Transverse colon (tissue), 4 donors: ENCODE measurements at regions not wholly inside any gene's neighbourhood (a gene's known extent, or its start where the extent isn't known, plus 50 kb on each side); places are given as distances from the start of the nearest gene placed in this dataset.

Experiments
- DNase-seq: peaks from one replicate; pipeline ENCODE4 v3.0.0-alpha.2; 2019
- H3K27ac ChIP-seq, 4 donors: fragments of 200-600 bp; sonication (generic); 2 replicates each; pipeline ENCODE4 v1.5.1; 2016 to 2018; ENCODE audit warnings: inconsistent platforms in 4 of 4
- H3K27me3 ChIP-seq: fragments of 200-600 bp; sonication (generic); 2 replicates; pipeline ENCODE4 v1.5.1; 2017; ENCODE audit warnings: inconsistent platforms
- H3K36me3 ChIP-seq, 4 donors: fragments of 200-600 bp; sonication (generic); 2 replicates each; pipeline ENCODE4 v1.5.1; 2017 to 2019; ENCODE audit warnings: inconsistent platforms in 4 of 4
- H3K4me1 ChIP-seq, 4 donors: fragments of 200-600 bp; sonication (generic); 2 replicates each; pipeline ENCODE4 v1.5.1; 2017 to 2020; ENCODE audit warnings: inconsistent platforms in 4 of 4
- H3K4me3 ChIP-seq, 4 donors: fragments of 200-600 bp; sonication (generic); 1 replicate in 1 of 4; 2 replicates in 3 of 4; pipeline versions ENCODE4 v1.5.1 to v1.6.1; 2017 to 2019; ENCODE audit warnings: inconsistent platforms in 4 of 4
- H3K9me3 ChIP-seq, 2 donors: fragments of 200-600 bp; sonication (generic); 2 replicates each; pipeline ENCODE4 v1.5.1; 2017 to 2019; ENCODE audit warnings: inconsistent platforms in 2 of 2
- EP300 ChIP-seq: sonication (generic); formaldehyde crosslinking; IDR thresholded peaks from one replicate; pipeline ENCODE4 v1.6.1; 2017; ENCODE audit warnings: antibody characterized with exemption, low read depth
- POLR2A ChIP-seq: fragments of 450-650 bp; IDR thresholded peaks from one replicate; pipeline ENCODE4 v1.6.1; 2016; ENCODE audit warnings: antibody characterized with exemption, mild to moderate bottlenecking, moderate library complexity
- POLR2AphosphoS5 ChIP-seq, 3 donors: sonication (generic); formaldehyde crosslinking; IDR thresholded peaks; one replicate each; pipeline ENCODE4 v1.6.1; 2016; ENCODE audit warnings: antibody characterized with exemption in 3 of 3
- WGBS, 2 donors: methylation state at CpG; one replicate each; pipeline ENCODE4 v1.1.5; 2018; ENCODE audit warnings: low coverage in 1 of 2; 5-methylcytosine and 5-hydroxymethylcytosine counted together
- in situ Hi-C, 4 donors: fragments of 200-750 bp; cut with MboI; loops; one replicate each; pipeline versions ENCODE4 v1.15.0 to v1.15.1; 2017; ENCODE audit warnings: low sequenced_read_pairs in 3 of 4, low pct_ligation_motif_present in 1 of 4, low pct_unique_long_range_greater_than_20kb in 1 of 4
- intact Hi-C: fragments of 100-400 bp; cut with DNase I; formaldehyde crosslinking; loops from one replicate; pipeline ENCODE4 v1.15.1; 2023; ENCODE audit warnings: low total_unique reads
- TF ChIP-seq, protein P1 (sequence below), 5 experiments: fragments of 200-600 bp in 3 of 5; fragments of 450-650 bp in 2 of 5; sonication (generic) in 3 of 5; IDR thresholded peaks; 1 replicate in 2 of 5; 2 replicates in 3 of 5; pipeline ENCODE4 v1.5.1; 2016 to 2017; ENCODE audit warnings: antibody characterized with exemption in 5 of 5, inconsistent platforms in 3 of 5, mild to moderate bottlenecking in 2 of 5, moderate library complexity in 1 of 5

DNA sequence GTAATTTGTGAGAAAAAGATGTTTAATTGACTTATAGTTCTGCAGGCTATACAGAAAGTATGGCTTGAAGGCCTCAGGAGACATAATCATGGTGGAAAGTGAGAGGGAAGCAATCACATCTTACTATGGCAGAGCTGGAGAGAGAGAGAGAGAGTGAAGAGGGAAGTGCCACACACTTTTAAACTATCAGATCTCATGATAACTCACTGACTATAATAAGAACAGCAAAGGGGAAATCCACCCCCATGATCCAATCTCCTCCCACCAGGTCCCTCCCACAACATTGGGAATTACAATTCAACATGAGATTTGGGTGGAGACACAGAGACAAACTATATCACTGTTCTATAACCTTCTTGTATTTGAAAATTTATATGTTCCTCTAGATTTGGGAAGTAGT lies 117.2 kb upstream of the BMP5 start:
- Histone ChIP-seq H3K4me1 (no peaks in the 10 kb centered on the region), H3K27ac (no peak overlapping the region), H3K9me3 (peaks cover 0 to 6% of the 10 kb centered on the region in 2 donors), H3K4me3 (no peak overlapping the region), H3K36me3 (no peaks in the 10 kb centered on the region), H3K27me3 (no peaks in the 10 kb centered on the region)
- TF ChIP-seq EP300 = no peak
- TF ChIP-seq, protein P1, sequence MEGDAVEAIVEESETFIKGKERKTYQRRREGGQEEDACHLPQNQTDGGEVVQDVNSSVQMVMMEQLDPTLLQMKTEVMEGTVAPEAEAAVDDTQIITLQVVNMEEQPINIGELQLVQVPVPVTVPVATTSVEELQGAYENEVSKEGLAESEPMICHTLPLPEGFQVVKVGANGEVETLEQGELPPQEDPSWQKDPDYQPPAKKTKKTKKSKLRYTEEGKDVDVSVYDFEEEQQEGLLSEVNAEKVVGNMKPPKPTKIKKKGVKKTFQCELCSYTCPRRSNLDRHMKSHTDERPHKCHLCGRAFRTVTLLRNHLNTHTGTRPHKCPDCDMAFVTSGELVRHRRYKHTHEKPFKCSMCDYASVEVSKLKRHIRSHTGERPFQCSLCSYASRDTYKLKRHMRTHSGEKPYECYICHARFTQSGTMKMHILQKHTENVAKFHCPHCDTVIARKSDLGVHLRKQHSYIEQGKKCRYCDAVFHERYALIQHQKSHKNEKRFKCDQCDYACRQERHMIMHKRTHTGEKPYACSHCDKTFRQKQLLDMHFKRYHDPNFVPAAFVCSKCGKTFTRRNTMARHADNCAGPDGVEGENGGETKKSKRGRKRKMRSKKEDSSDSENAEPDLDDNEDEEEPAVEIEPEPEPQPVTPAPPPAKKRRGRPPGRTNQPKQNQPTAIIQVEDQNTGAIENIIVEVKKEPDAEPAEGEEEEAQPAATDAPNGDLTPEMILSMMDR (IDR thresholded peaks at IDR 0.05) = no peak
- no peak for TF ChIP-seq POLR2AphosphoS5 (IDR thresholded peaks at IDR 0.05)
- no peak for TF ChIP-seq POLR2A
- DNase-seq = no peak
- in situ Hi-C loops (loop anchor here in 1 of 4 donors (10.0 kb wide), 1 partner anchor 282 kb away; no protein-coding TSS in a partner anchor), intact Hi-C loops (no loop called here)

DNA sequence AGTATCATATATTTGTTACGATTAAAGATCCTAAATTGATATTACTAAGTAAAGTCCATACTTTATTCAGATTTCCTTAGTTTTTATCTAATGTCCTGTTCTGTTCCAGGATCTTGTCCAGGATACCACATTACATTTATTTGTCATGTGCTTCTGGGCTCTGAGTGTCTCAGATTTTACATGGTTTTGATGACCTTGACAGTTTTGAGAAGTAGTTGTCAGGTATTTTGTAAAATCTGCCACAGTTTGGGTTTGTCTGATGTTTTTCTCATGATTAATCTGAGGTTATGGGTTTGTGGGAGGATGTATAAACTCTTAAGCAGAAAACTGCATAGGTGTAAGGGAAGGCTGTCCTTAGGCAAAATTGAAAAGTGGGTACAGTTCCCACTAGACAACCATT lies 109.9 kb upstream of the BMP5 start:
- intact Hi-C loops = no loop called here
- TF ChIP-seq EP300 (no peak), POLR2AphosphoS5 (IDR thresholded peaks at IDR 0.05) (no peak), POLR2A (no peak)
- TF ChIP-seq, protein P1 (IDR thresholded peaks at IDR 0.05) = no peak
- H3K4me1 ChIP-seq = no peaks in the 10 kb centered on the region
- no peak overlapping the region for H3K27ac ChIP-seq
- H3K36me3 ChIP-seq = no peaks in the 10 kb centered on the region
- WGBS, 2 donors = 91 to 93% methylated on average over 1 of the region's 1 CpG
- H3K27me3 ChIP-seq = no peaks in the 10 kb centered on the region
- DNase-seq = no peak
- in situ Hi-C loops = loop anchor here in 2 of 4 donors (10.0 kb wide), 1 partner anchor 309 kb away; no protein-coding TSS in a partner anchor
- H3K4me3 ChIP-seq = no peak overlapping the region
- no peaks in the 10 kb centered on the region for H3K9me3 ChIP-seq

DNA sequence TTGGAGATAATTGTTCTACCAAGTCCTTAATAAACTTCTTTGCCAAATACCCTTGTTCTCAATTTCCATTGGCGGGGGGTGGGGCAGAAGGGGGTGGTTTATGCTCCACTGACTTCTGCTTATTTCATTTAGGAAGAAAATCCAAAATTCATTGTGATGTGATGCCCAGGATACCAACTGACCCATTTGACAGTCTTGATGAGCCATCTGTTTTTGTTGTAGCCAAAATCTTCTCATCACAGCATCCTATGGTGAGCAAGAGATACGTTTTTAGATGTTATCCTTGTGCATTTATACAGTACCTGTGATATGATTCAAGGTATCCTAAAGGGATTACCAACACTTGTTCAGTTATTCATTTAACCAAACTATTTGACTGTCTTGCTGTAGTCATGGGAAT lies 108.5 kb upstream of the BMP5 start:
- no peak for DNase-seq
- in situ Hi-C loops (loop anchor here (5.0 to 10.0 kb wide), 2 partner anchors 308 to 311 kb away; no protein-coding TSS in a partner anchor), intact Hi-C loops (no loop called here)
- H3K36me3 ChIP-seq = no peaks in the 10 kb centered on the region
- no peaks in the 10 kb centered on the region for H3K9me3 ChIP-seq
- 81 to 83% methylated on average over 2 of the region's 2 CpGs for WGBS, 2 donors
- no peaks in the 10 kb centered on the region for H3K27me3 ChIP-seq
- TF ChIP-seq POLR2A (no peak), EP300 (no peak), POLR2AphosphoS5 (IDR thresholded peaks at IDR 0.05) (no peak)
- TF ChIP-seq, protein P1 (IDR thresholded peaks at IDR 0.05) = no peak
- H3K4me1 ChIP-seq = no peaks in the 10 kb centered on the region
- no peak overlapping the region for H3K4me3 ChIP-seq
- no peak overlapping the region for H3K27ac ChIP-seq

DNA sequence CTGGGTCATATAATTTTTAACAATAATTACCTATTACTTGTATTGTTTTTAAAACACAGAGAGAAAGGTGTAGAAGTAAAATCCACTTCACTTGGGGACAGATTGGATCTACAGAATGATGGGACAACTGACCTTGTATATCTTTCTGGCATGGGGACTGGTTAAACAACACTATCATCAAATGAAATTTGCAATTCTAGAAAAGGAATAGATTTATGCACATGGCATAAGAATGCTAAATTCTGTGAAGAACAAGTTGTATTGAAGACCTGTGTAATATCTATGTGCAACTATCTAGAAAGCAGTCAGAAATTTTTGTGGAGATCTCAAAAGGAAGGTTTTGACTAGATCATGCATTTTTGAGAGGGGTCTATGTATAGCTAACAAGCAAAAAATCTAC lies 106.3 kb upstream of the BMP5 start:
- Histone ChIP-seq H3K4me1 (no peaks in the 10 kb centered on the region), H3K27ac (no peak overlapping the region), H3K36me3 (no peaks in the 10 kb centered on the region), H3K9me3 (no peaks in the 10 kb centered on the region), H3K4me3 (no peak overlapping the region), H3K27me3 (no peaks in the 10 kb centered on the region)
- no peak for DNase-seq
- intact Hi-C loops (loop anchor here (1.0 kb wide), 1 partner anchor 311 kb away; no protein-coding TSS in a partner anchor), in situ Hi-C loops (loop anchor here (5.0 to 10.0 kb wide), 2 partner anchors 311 to 313 kb away; no protein-coding TSS in a partner anchor)
- TF ChIP-seq, protein P1 (IDR thresholded peaks at IDR 0.05) = no peak
- TF ChIP-seq EP300 (no peak), POLR2A (no peak), POLR2AphosphoS5 (IDR thresholded peaks at IDR 0.05) (no peak)
